ENCODE measurements at regions not wholly inside any gene's neighbourhood (a gene's known extent, or its start where the extent isn't known, plus 50 kb on each side); places are given as distances from the start of the nearest gene placed in this dataset.

DNA sequence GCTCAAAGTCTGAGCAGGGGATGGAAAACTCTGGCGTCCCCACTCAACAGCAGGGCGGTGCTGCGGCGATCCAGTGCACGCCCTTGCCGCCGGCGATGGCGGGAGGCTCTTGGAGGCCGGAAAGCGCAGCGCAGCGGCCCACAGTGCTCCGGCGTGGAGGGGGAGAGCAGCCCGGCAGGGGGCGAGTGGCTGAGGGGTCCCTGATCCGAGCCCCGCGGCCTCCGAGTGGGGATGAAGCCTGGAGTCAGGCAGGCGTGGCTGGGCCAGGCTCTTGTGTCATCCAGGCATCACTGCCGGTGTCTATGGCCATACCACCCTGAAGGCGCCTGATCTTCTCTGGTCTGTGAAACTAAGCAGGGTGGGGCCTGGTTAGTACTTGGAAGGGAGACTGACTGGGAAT, 183.1 kb downstream of the ALG10 start:
- Histone ChIP-seq H3K36me3 (ENCODE audit: insufficient read depth, low read length) (no peaks in the 10 kb centered on the region), H3K4me3 (no peak overlapping the region), H3K9ac (ENCODE audit: insufficient read length) (no peak overlapping the region), H3K9me3 (ENCODE audit: low read depth, low read length) (no peaks in the 10 kb centered on the region), H3K27ac (no peak overlapping the region)
- DNase-seq (ENCODE audit: low read depth, low spot score): no peak
- TF ChIP-seq POLR2AphosphoS5 (IDR thresholded peaks at IDR 0.05; ENCODE audit: borderline replicate concordance, low read depth, low read length) (no peak), FOXP2 (optimal IDR thresholded peaks at IDR 0.05; ENCODE audit: control extremely low read depth, extremely low read length, insufficient read depth) (no peak), EZH2 (IDR thresholded peaks at IDR 0.05) (no peak)

DNA sequence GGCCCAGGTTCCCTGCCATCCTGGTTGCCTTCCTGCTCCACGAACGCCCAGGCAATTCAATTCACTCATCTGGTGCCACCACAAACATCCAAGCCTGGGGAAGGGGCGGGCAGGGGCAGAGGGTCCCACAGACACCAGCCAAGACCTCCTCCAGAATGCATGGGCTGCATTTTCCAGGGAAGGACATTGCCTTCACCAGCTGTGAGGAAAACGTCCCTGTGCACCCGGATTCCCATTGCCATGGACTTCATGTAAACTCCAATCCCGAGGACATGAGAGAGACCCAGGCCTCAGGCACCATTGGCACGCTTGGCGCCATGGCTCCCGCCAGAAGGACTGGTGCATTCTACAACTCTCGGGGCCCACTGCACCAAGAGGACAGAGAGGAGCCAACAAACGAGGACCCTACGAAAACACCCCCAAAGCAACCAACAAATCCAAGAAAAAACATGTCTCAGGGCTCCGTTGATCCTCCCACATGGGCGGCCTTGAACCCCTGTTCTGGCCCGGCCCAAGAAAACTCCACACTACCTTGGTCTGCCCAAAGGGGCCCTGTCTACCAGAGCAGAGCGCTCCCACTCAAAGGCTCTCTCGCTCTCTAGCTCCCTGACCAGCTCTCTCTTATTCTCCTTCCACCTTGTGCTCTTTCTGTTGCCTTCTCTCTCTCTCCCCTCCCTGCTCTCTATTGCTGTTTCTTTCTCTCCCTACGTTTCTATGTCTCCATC, 183.9 kb downstream of the ALG10 start:
- Histone ChIP-seq H3K4me3 (no peak overlapping the region), H3K9me3 (ENCODE audit: low read depth, low read length) (no peaks in the 10 kb centered on the region), H3K27ac (no peak overlapping the region), H3K9ac (ENCODE audit: insufficient read length) (no peak overlapping the region), H3K36me3 (ENCODE audit: insufficient read depth, low read length) (no peaks in the 10 kb centered on the region)
- no peak for DNase-seq (ENCODE audit: low read depth, low spot score)
- no peak for TF ChIP-seq EZH2 (IDR thresholded peaks at IDR 0.05)
- TF ChIP-seq FOXP2 (optimal IDR thresholded peaks at IDR 0.05; ENCODE audit: control extremely low read depth, extremely low read length, insufficient read depth): no peak
- no peak for TF ChIP-seq POLR2AphosphoS5 (IDR thresholded peaks at IDR 0.05; ENCODE audit: borderline replicate concordance, low read depth, low read length)

DNA sequence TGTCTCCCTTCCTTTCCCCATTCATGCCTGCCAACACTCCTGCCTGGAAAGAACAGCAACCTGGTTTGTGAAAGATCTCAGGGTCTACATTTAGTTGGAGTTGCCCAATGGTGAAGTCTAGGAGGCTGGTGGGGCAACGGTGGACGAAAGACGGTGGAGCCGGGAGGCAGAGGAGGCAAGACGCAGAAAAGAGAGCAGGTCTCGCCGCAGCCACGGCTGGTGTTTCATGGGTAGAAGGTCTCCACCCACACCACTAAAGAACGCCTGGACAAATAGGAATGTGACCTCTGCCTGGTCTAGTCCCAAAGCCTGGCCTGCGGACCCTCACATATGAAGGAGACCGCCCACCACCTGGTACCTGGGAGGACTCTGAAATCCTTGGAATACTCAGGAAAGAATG, 185.6 kb downstream of the ALG10 start:
- DNase-seq (ENCODE audit: low read depth, low spot score): no peak
- Histone ChIP-seq H3K27ac (no peak overlapping the region), H3K9ac (ENCODE audit: insufficient read length) (no peak overlapping the region), H3K9me3 (ENCODE audit: low read depth, low read length) (no peaks in the 10 kb centered on the region), H3K36me3 (ENCODE audit: insufficient read depth, low read length) (no peaks in the 10 kb centered on the region), H3K4me3 (no peak overlapping the region)
- TF ChIP-seq FOXP2 (optimal IDR thresholded peaks at IDR 0.05; ENCODE audit: control extremely low read depth, extremely low read length, insufficient read depth): no peak
- no peak for TF ChIP-seq POLR2AphosphoS5 (IDR thresholded peaks at IDR 0.05; ENCODE audit: borderline replicate concordance, low read depth, low read length)
- no peak for TF ChIP-seq EZH2 (IDR thresholded peaks at IDR 0.05)

DNA sequence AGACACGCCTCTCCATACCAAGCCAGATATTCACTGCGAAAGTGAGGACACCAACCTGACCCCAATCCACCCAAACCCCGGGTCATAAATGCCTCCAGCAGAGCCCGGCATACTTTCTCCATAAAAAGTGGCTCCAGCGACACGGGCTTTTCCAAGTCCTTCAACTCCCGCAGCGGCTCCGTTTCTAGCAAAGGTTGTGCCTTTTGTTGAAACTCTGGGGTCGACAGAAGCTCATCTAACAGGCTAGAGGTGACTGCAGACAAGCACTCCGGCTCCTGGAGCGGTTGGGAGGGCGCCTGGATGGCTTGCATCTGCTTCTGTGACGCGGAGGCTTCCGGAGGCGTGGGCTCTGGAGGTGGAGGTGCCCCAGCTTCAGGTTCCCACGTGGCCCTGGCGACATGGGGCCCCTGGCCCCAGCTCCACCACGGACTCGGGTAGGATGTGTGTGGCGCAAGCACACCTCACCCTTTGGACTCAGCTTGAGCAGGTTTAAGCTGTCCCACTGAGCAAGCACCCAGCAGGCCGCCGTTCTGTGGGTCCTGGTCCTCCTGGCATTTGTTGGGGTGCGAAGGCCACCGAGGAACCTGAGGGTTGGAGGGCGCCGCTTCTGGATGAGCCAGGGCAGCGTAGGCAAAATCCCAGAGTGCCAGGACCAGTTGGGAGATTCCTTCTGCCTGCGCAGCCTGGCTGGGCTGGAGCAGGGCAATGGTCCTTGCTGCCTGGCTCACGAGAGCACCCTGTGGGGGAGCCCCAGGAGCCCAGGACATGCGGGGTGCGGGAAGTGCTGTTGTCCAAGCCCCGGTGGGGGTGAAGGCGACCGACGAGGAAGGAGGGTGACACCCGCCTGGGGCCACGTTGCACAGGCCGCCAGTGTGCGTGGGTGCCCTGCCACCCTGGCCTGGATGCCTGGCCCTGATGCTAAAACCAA, 186.3 kb downstream of the ALG10 start:
- no peak for TF ChIP-seq EZH2 (IDR thresholded peaks at IDR 0.05)
- no peak for TF ChIP-seq POLR2AphosphoS5 (IDR thresholded peaks at IDR 0.05; ENCODE audit: borderline replicate concordance, low read depth, low read length)
- no peak for TF ChIP-seq FOXP2 (optimal IDR thresholded peaks at IDR 0.05; ENCODE audit: control extremely low read depth, extremely low read length, insufficient read depth)
- no peaks in the 10 kb centered on the region for H3K9me3 ChIP-seq (ENCODE audit: low read depth, low read length)

GRCh38 chr12:34209259-34209835, 187.1 kb downstream of the ALG10 start:
- no peaks in the 10 kb centered on the region for H3K9me3 ChIP-seq (ENCODE audit: low read depth, low read length)
- no peak for DNase-seq (ENCODE audit: low read depth, low spot score)
- H3K27ac ChIP-seq: no peak overlapping the region
- no peaks in the 10 kb centered on the region for H3K36me3 ChIP-seq (ENCODE audit: insufficient read depth, low read length)
- H3K9ac ChIP-seq (ENCODE audit: insufficient read length): no peak overlapping the region
- no peak overlapping the region for H3K4me3 ChIP-seq
- TF ChIP-seq EZH2 (IDR thresholded peaks at IDR 0.05) (no peak), FOXP2 (optimal IDR thresholded peaks at IDR 0.05; ENCODE audit: control extremely low read depth, extremely low read length, insufficient read depth) (no peak)

More for the DNA sequence above, 186.3 kb downstream of the ALG10 start:
- Histone ChIP-seq H3K4me3 (no peak overlapping the region), H3K36me3 (ENCODE audit: insufficient read depth, low read length) (no peaks in the 10 kb centered on the region), H3K9ac (ENCODE audit: insufficient read length) (no peak overlapping the region), H3K27ac (no peak overlapping the region)
- DNase-seq (ENCODE audit: low read depth, low spot score): no peak

- DNase-seq (ENCODE audit: low read depth, low spot score): no peak
- Histone ChIP-seq H3K9me3 (ENCODE audit: low read depth, low read length) (no peaks in the 10 kb centered on the region), H3K4me3 (no peak overlapping the region), H3K36me3 (ENCODE audit: insufficient read depth, low read length) (no peaks in the 10 kb centered on the region), H3K27ac (no peak overlapping the region), H3K9ac (ENCODE audit: insufficient read length) (no peak overlapping the region)
- TF ChIP-seq POLR2AphosphoS5 (IDR thresholded peaks at IDR 0.05; ENCODE audit: borderline replicate concordance, low read depth, low read length) (no peak), FOXP2 (optimal IDR thresholded peaks at IDR 0.05; ENCODE audit: control extremely low read depth, extremely low read length, insufficient read depth) (no peak), EZH2 (IDR thresholded peaks at IDR 0.05) (no peak)
These were observed 187.9 kb downstream of the ALG10 start for GRCh38 chr12:34210183-34210582.

DNA sequence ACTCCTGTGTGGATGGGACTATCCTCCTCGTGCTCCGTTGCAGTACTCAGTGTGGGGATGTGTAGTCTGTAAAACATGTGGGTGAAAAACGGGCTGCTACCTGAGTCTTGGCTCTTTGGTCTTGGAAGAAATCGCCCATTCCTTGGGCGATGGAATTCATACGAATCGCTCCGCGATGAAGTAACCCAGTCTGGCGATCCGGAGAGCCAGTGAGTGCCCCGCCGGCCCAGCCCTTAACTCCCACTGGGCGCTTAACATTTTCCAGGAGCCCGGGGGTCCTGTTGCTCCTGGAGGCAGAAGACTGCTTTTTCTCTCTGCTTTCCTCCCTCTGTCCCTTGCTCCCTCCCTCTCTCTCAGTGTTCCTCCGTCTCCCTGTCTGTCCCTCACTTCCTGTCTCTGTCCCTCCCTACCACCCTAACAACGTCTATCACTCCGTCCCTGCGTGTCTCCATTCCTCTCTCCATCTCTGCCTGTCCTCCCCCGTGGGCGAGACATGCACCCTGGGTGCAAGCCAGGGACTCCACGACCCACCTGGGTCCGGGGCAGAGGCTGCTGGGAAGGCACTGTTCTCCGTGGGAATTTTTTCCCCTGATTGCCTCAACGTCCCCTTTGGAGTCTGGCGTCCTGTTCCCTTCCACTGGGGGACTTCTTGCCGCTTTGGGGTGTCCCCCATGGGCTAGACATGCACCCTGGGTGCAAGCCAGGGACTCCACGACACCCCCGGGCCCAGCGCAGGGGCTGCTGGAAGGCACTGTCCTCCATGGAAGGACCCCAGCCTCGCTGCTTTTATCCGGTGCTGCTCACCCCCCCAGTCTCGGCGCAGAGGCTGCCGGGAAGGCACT, 188.6 kb downstream of the ALG10 start:
- Histone ChIP-seq H3K4me3 (no peak overlapping the region), H3K27ac (no peak overlapping the region), H3K9me3 (ENCODE audit: low read depth, low read length) (no peaks in the 10 kb centered on the region), H3K36me3 (ENCODE audit: insufficient read depth, low read length) (no peaks in the 10 kb centered on the region), H3K9ac (ENCODE audit: insufficient read length) (no peak overlapping the region)
- TF ChIP-seq POLR2AphosphoS5 (IDR thresholded peaks at IDR 0.05; ENCODE audit: borderline replicate concordance, low read depth, low read length): no peak
- no peak for TF ChIP-seq FOXP2 (optimal IDR thresholded peaks at IDR 0.05; ENCODE audit: control extremely low read depth, extremely low read length, insufficient read depth)
- no peak for TF ChIP-seq EZH2 (IDR thresholded peaks at IDR 0.05)
- no peak for DNase-seq (ENCODE audit: low read depth, low spot score)
